SK-N-SH (cell line): ENCODE measurements at regions not wholly inside any gene's neighbourhood (a gene's known extent, or its start where the extent isn't known, plus 50 kb on each side); places are given as distances from the start of the nearest gene placed in this dataset.

Experiments
- CTCF ChIA-PET: fragments of 300-600, 350-600 bp; formaldehyde crosslinking; extraction: SDS; loops from one replicate; lab custom pipeline; 2021; lab: Yijun Ruan, JAX
- POLR2A ChIA-PET: fragments of 350-600 bp; sonication (Branson Sonifier 250); formaldehyde crosslinking; extraction: SDS; loops from one replicate; lab custom pipeline; 2020; ENCODE audit warnings: antibody characterized with exemption, inconsistent platforms; lab: Yijun Ruan, JAX
- DNase-seq: peaks from one replicate; pipeline ENCODE4 v3.0.0; 2012
- H2AFZ ChIP-seq: fragments of 200-600 bp; sonication (generic); 2 replicates; pipeline ENCODE4 v1.8.1; 2016; ENCODE audit warnings: antibody characterized with exemption, mild to moderate bottlenecking, low read depth
- H3F3A ChIP-seq: fragments of 200-600 bp; sonication (generic); replicated peaks from 2 replicates; pipeline ENCODE3; 2016; ENCODE audit warnings: antibody characterized with exemption, mild to moderate bottlenecking; ENCODE audit not compliant: insufficient read depth
- H3K27ac ChIP-seq, 2 experiments: fragments of 200-500 bp in 1 of 2; fragments of 200-600 bp in 1 of 2; sonication (Bioruptor generic) in 1 of 2; sonication (generic), shearing (Covaris generic) in 1 of 2; 2 replicates each; pipeline versions ENCODE4 v1.5.1 to v1.6.1; 2014 to 2016; ENCODE audit warnings: low read depth in 2 of 2, inconsistent platforms in 1 of 2, low read length in 1 of 2, mild to moderate bottlenecking in 1 of 2, mixed read lengths in 1 of 2
- H3K27me3 ChIP-seq: fragments of 200-600 bp; sonication (generic), shearing (Covaris generic); 2 replicates; pipeline ENCODE4 v1.6.1; 2016; ENCODE audit warnings: mixed run types; ENCODE audit not compliant: insufficient read depth
- H3K36me3 ChIP-seq, 2 experiments: fragments of 200-500 bp in 1 of 2; fragments of 200-600 bp in 1 of 2; sonication (Bioruptor generic) in 1 of 2; sonication (generic) in 1 of 2; replicated peaks in 1 of 2; 2 replicates each; pipeline versions ENCODE3 to v1.5.1; 2014 to 2016; ENCODE audit warnings: low read length in 1 of 2, mild to moderate bottlenecking in 1 of 2; ENCODE audit not compliant: insufficient read depth in 2 of 2, control insufficient read depth in 1 of 2
- H3K4me1 ChIP-seq, 2 experiments: fragments of 200-500 bp in 1 of 2; fragments of 200-600 bp in 1 of 2; sonication (Bioruptor generic) in 1 of 2; sonication (generic), shearing (Covaris generic) in 1 of 2; 2 replicates each; pipeline versions ENCODE4 v1.5.1 to v1.6.1; 2014 to 2016; ENCODE audit warnings: low read depth in 1 of 2, low read length in 1 of 2, mixed run types in 1 of 2; ENCODE audit not compliant: insufficient read depth in 2 of 2, control insufficient read depth in 1 of 2
- H3K4me2 ChIP-seq: fragments of 200-600 bp; sonication (generic), shearing (Covaris generic); 2 replicates; pipeline ENCODE4 v1.6.1; 2017; ENCODE audit warnings: mixed run types
- H3K4me3 ChIP-seq, 2 experiments: fragments of 200-500 bp in 1 of 2; fragments of 200-600 bp in 1 of 2; sonication (Bioruptor generic) in 1 of 2; sonication (generic), shearing (Covaris generic) in 1 of 2; 2 replicates each; pipeline versions ENCODE4 v1.5.1 to v1.8.1; 2014 to 2016; ENCODE audit warnings: low read depth in 2 of 2, inconsistent platforms in 1 of 2, low read length in 1 of 2, mild to moderate bottlenecking in 1 of 2, mixed read lengths in 1 of 2, moderate library complexity in 1 of 2
- H3K79me2 ChIP-seq: fragments of 200-600 bp; sonication (generic); 2 replicates; pipeline ENCODE4 v1.8.1; 2017; ENCODE audit warnings: mild to moderate bottlenecking; ENCODE audit not compliant: insufficient read depth
- H3K9ac ChIP-seq: fragments of 200-600 bp; sonication (generic); 2 replicates; pipeline ENCODE4 v1.6.1; 2017; ENCODE audit warnings: mixed run types
- H3K9me2 ChIP-seq: fragments of 200-600 bp; sonication (generic); 2 replicates; pipeline ENCODE4 v1.6.1; 2017; ENCODE audit warnings: mixed run types
- H3K9me3 ChIP-seq: fragments of 200-600 bp; sonication (generic); 2 replicates; pipeline ENCODE4 v1.6.1; 2017; ENCODE audit warnings: mixed run types, mild to moderate bottlenecking, moderate library complexity
- H4K20me1 ChIP-seq: fragments of 200-600 bp; sonication (generic); 2 replicates; pipeline ENCODE4 v1.6.1; 2017; ENCODE audit warnings: mild to moderate bottlenecking, mixed run types; ENCODE audit not compliant: insufficient read depth
- CHD2 ChIP-seq: fragments of 150-350 bp; IDR thresholded peaks from 2 replicates; pipeline ENCODE4 v1.6.1; 2018; ENCODE audit warnings: low read length; ENCODE audit not compliant: partially characterized antibody
- ELF1 ChIP-seq: IDR thresholded peaks from 2 replicates; pipeline ENCODE4 v1.4.0; 2012
- EP300 ChIP-seq, 2 experiments: IDR thresholded peaks; 2 replicates each; pipeline versions ENCODE4 v1.4.0 to v1.6.1; 2012; ENCODE audit warnings: borderline replicate concordance in 1 of 2, low read depth in 1 of 2, low read length in 1 of 2
- FOXJ3 ChIP-seq: sonication (generic); formaldehyde crosslinking; IDR thresholded peaks from 2 replicates; pipeline ENCODE4 v1.5.1; 2020; ENCODE audit warnings: mild to moderate bottlenecking, missing genetic modification reagents
- GABPA ChIP-seq: IDR thresholded peaks from 2 replicates; pipeline ENCODE4 v1.4.0; 2012; ENCODE audit warnings: low read depth, mild to moderate bottlenecking
- GATA2 ChIP-seq: sonication (generic); formaldehyde crosslinking; IDR thresholded peaks from 2 replicates; pipeline ENCODE4 v1.5.0; 2020; ENCODE audit warnings: mild to moderate bottlenecking, missing genetic modification reagents
- MEF2A ChIP-seq: IDR thresholded peaks from 2 replicates; pipeline ENCODE4 v1.4.0; 2012; ENCODE audit warnings: low read depth, borderline replicate concordance
- MXI1 ChIP-seq: IDR thresholded peaks from 2 replicates; pipeline ENCODE4 v1.6.1; 2012; ENCODE audit warnings: mild to moderate bottlenecking, low read depth, low read length, improper control_type of control experiment
- NRF1 ChIP-seq: IDR thresholded peaks from 2 replicates; pipeline ENCODE4 v1.6.1; 2012; ENCODE audit warnings: low read depth, mild to moderate bottlenecking, low read length
- POLR2AphosphoS5 ChIP-seq: IDR thresholded peaks from 2 replicates; pipeline ENCODE4 v1.6.1; 2012; ENCODE audit warnings: low read depth, low read length
- RAD21 ChIP-seq: IDR thresholded peaks from 2 replicates; pipeline ENCODE4 v1.6.1; 2012; ENCODE audit warnings: mild to moderate bottlenecking, low read length
- REST ChIP-seq: IDR thresholded peaks from 2 replicates; pipeline ENCODE4 v1.6.1; 2012; ENCODE audit warnings: mild to moderate bottlenecking, low read depth, low read length, moderate library complexity
- RFX5 ChIP-seq: IDR thresholded peaks from 2 replicates; pipeline ENCODE4 v1.6.1; 2012; ENCODE audit warnings: mild to moderate bottlenecking, improper control_type of control experiment, low read length
- RXRA ChIP-seq: IDR thresholded peaks from 2 replicates; pipeline ENCODE4 v1.4.0; 2012; ENCODE audit warnings: low read depth, mild to moderate bottlenecking, borderline replicate concordance
- SIN3A ChIP-seq: IDR thresholded peaks from 2 replicates; pipeline ENCODE4 v1.6.1; 2012; ENCODE audit warnings: low read depth, mild to moderate bottlenecking, low read length, moderate library complexity, borderline replicate concordance
- SMC3 ChIP-seq: IDR thresholded peaks from 2 replicates; pipeline ENCODE4 v1.6.1; 2012; ENCODE audit warnings: low read depth, low read length, improper control_type of control experiment
- TCF12 ChIP-seq: IDR thresholded peaks from 2 replicates; pipeline ENCODE4 v1.4.0; 2012
- TEAD4 ChIP-seq: IDR thresholded peaks from 2 replicates; pipeline ENCODE4 v1.4.0; 2012; ENCODE audit warnings: mild to moderate bottlenecking, borderline replicate concordance; ENCODE audit not compliant: insufficient read depth
- WGBS: methylation state at CpG from one replicate; pipeline ENCODE4 v1.1.6; 2017; ENCODE audit warnings: low lambda C conversion rate; 5-methylcytosine and 5-hydroxymethylcytosine counted together
- TF ChIP-seq, protein P1 (sequence below): fragments of 150-350 bp; IDR thresholded peaks from 2 replicates; pipeline ENCODE4 v1.6.1; 2016; ENCODE audit warnings: mild to moderate bottlenecking, low read depth, low read length
- TF ChIP-seq, protein P2 (sequence below): fragments of 200-600 bp; sonication (generic); IDR thresholded peaks from 2 replicates; pipeline ENCODE4 v1.6.1; 2017; ENCODE audit warnings: antibody characterized with exemption, mild to moderate bottlenecking, moderate library complexity

GRCh38 chr1:38308780-38309179 lies 262.2 kb upstream of the POU3F1 start:
- Histone ChIP-seq H3K79me2 (no peaks in the 10 kb centered on the region), H2AFZ (no peak overlapping the region), H3K9me3 (no peaks in the 10 kb centered on the region), H3K9ac (no peak overlapping the region), H3K4me2 (no peak overlapping the region), H3K4me1 (no peaks in the 10 kb centered on the region)
- 5% methylated on average over 2 of the region's 2 CpGs for WGBS
- TF ChIP-seq SMC3 = no peak
- TF ChIP-seq ELF1 = no peak
- no peak for TF ChIP-seq TEAD4
- no peak for TF ChIP-seq MXI1
- no peak for TF ChIP-seq RXRA
- no peak for TF ChIP-seq REST
- TF ChIP-seq NRF1 = no peak
- TF ChIP-seq POLR2AphosphoS5 = no peak
- TF ChIP-seq GATA2 (CRISPR knock-in tag) = no peak
- TF ChIP-seq GABPA = no peak
- no peak for TF ChIP-seq RAD21
- no peak for TF ChIP-seq CHD2
- no peak for TF ChIP-seq SIN3A
- TF ChIP-seq, protein P1, sequence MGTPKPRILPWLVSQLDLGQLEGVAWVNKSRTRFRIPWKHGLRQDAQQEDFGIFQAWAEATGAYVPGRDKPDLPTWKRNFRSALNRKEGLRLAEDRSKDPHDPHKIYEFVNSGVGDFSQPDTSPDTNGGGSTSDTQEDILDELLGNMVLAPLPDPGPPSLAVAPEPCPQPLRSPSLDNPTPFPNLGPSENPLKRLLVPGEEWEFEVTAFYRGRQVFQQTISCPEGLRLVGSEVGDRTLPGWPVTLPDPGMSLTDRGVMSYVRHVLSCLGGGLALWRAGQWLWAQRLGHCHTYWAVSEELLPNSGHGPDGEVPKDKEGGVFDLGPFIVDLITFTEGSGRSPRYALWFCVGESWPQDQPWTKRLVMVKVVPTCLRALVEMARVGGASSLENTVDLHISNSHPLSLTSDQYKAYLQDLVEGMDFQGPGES = no peak
- TF ChIP-seq EP300 (IDR thresholded peaks at IDR 0.05; ENCODE audit: borderline replicate concordance in 1 of 2, low read depth in 1 of 2, low read length in 1 of 2) = no peak
- no peak for TF ChIP-seq TCF12
- TF ChIP-seq, protein P2, sequence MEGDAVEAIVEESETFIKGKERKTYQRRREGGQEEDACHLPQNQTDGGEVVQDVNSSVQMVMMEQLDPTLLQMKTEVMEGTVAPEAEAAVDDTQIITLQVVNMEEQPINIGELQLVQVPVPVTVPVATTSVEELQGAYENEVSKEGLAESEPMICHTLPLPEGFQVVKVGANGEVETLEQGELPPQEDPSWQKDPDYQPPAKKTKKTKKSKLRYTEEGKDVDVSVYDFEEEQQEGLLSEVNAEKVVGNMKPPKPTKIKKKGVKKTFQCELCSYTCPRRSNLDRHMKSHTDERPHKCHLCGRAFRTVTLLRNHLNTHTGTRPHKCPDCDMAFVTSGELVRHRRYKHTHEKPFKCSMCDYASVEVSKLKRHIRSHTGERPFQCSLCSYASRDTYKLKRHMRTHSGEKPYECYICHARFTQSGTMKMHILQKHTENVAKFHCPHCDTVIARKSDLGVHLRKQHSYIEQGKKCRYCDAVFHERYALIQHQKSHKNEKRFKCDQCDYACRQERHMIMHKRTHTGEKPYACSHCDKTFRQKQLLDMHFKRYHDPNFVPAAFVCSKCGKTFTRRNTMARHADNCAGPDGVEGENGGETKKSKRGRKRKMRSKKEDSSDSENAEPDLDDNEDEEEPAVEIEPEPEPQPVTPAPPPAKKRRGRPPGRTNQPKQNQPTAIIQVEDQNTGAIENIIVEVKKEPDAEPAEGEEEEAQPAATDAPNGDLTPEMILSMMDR = no peak
- no peak for TF ChIP-seq MEF2A
- no peak for TF ChIP-seq FOXJ3
- no peak for TF ChIP-seq RFX5
- TF ChIP-seq, all 33 proteins: peak for 0
- DNase-seq = no peak
- H3K27me3 ChIP-seq = no peaks in the 10 kb centered on the region
- no peaks in the 10 kb centered on the region for H3F3A ChIP-seq
- ChIA-PET POLR2A (no interaction called here), CTCF (no interaction called here)
- H4K20me1 ChIP-seq = no peaks in the 10 kb centered on the region
- H3K27ac ChIP-seq = no peak overlapping the region
- peaks cover 0 to 5% of the 10 kb centered on the region in 2 experiments for H3K36me3 ChIP-seq
- no peaks in the 10 kb centered on the region for H3K9me2 ChIP-seq
- no peak overlapping the region for H3K4me3 ChIP-seq
